Keratinocyte (primary cell): ENCODE measurements at regions not wholly inside any gene's neighbourhood (a gene's known extent, or its start where the extent isn't known, plus 50 kb on each side); places are given as distances from the start of the nearest gene placed in this dataset.

Experiments
- DNase-seq: peaks from one replicate; pipeline ENCODE4 v3.0.0-alpha.2; 2011; ENCODE audit warnings: low read depth, missing footprints, low spot score
- FAIRE-seq: peaks from 2 replicates; lab custom pipeline; 2011; peaks lifted over from hg19 to GRCh38; lab: Jason Lieb, UNC
- H2AFZ ChIP-seq: 2 replicates; pipeline ENCODE4 v1.6.0; 2012; ENCODE audit warnings: low read length, control low read depth, inconsistent platforms; ENCODE audit not compliant: control insufficient read depth
- H3K27ac ChIP-seq: 2 replicates; pipeline ENCODE4 v1.5.1; 2011; ENCODE audit warnings: low read length; ENCODE audit not compliant: control insufficient read depth, insufficient read depth
- H3K27me3 ChIP-seq: 3 replicates; pipeline ENCODE4 v1.6.0; 2011; ENCODE audit warnings: low read length; ENCODE audit not compliant: control insufficient read depth, insufficient read depth; ENCODE audit errors: extremely low read depth
- H3K36me3 ChIP-seq, 2 experiments: 2 replicates in 1 of 2; 3 replicates in 1 of 2; pipeline ENCODE4 v1.5.1; 2011; ENCODE audit warnings: low read length in 2 of 2, mild to moderate bottlenecking in 1 of 2; ENCODE audit not compliant: control insufficient read depth in 2 of 2, insufficient read depth in 2 of 2; ENCODE audit errors: extremely low read depth in 1 of 2
- H3K4me1 ChIP-seq: 3 replicates; pipeline ENCODE4 v1.5.1; 2011; ENCODE audit warnings: low read length; ENCODE audit not compliant: control insufficient read depth, insufficient read depth; ENCODE audit errors: extremely low read depth
- H3K4me2 ChIP-seq: 3 replicates; pipeline ENCODE4 v1.6.0; 2011; ENCODE audit warnings: low read depth, low read length; ENCODE audit not compliant: control insufficient read depth, insufficient read depth; ENCODE audit errors: extremely low read depth
- H3K4me3 ChIP-seq, 3 experiments: fragments of 200-600 bp in 1 of 3; sonication (generic) in 1 of 3; 2 replicates in 2 of 3; 3 replicates in 1 of 3; pipeline ENCODE4 v1.5.1; 2011 to 2016; ENCODE audit warnings: low read length in 3 of 3, mild to moderate bottlenecking in 3 of 3, control low read depth in 2 of 3, inconsistent platforms in 1 of 3, low read depth in 1 of 3, mixed read lengths in 1 of 3, mixed run types in 1 of 3, moderate library complexity in 1 of 3; ENCODE audit not compliant: control insufficient read depth in 2 of 3, insufficient read depth in 2 of 3; ENCODE audit errors: extremely low read depth in 1 of 3
- H3K79me2 ChIP-seq: 2 replicates; pipeline ENCODE4 v1.6.0; 2012; ENCODE audit warnings: low read length; ENCODE audit not compliant: control insufficient read depth, insufficient read depth
- H3K9ac ChIP-seq: 3 replicates; pipeline ENCODE4 v1.6.0; 2011; ENCODE audit warnings: low read length; ENCODE audit not compliant: control insufficient read depth, insufficient read depth; ENCODE audit errors: extremely low read depth
- H3K9me1 ChIP-seq: 3 replicates; pipeline ENCODE4 v1.6.0; 2011; ENCODE audit warnings: low read length; ENCODE audit not compliant: control insufficient read depth, insufficient read depth; ENCODE audit errors: extremely low read depth
- H3K9me3 ChIP-seq: 2 replicates; pipeline ENCODE4 v1.5.1; 2012; ENCODE audit warnings: low read depth, low read length; ENCODE audit not compliant: control insufficient read depth
- H4K20me1 ChIP-seq: 3 replicates; pipeline ENCODE4 v1.6.0; 2011; ENCODE audit warnings: low read length; ENCODE audit not compliant: control insufficient read depth, insufficient read depth; ENCODE audit errors: extremely low read depth
- EZH2 ChIP-seq: IDR thresholded peaks from one replicate; pipeline ENCODE4 v1.6.1; 2012; ENCODE audit warnings: inconsistent platforms, mild to moderate bottlenecking, low read length, moderate library complexity
- dilution Hi-C: fragments of 300-500 bp; cut with MboI; formaldehyde crosslinking; loops from one replicate; pipeline ENCODE4 v1.7.0; 2020; ENCODE audit warnings: low sequenced_read_pairs; ENCODE audit not compliant: extremely low pct_ligation_motif_present
- TF ChIP-seq, protein P1 (sequence below), 3 experiments: IDR thresholded peaks in 1 of 3; conservative IDR thresholded peaks in 1 of 3; optimal IDR thresholded peaks in 1 of 3; 2 replicates in 2 of 3; 3 replicates in 1 of 3; pipeline versions ENCODE3 to v1.5.1; 2011; ENCODE audit warnings: low read length in 3 of 3, mild to moderate bottlenecking in 3 of 3, moderate library complexity in 2 of 3, control low read depth in 1 of 3, inconsistent platforms in 1 of 3; ENCODE audit not compliant: insufficient read depth in 2 of 3; ENCODE audit errors: extremely low read depth in 1 of 3

DNA sequence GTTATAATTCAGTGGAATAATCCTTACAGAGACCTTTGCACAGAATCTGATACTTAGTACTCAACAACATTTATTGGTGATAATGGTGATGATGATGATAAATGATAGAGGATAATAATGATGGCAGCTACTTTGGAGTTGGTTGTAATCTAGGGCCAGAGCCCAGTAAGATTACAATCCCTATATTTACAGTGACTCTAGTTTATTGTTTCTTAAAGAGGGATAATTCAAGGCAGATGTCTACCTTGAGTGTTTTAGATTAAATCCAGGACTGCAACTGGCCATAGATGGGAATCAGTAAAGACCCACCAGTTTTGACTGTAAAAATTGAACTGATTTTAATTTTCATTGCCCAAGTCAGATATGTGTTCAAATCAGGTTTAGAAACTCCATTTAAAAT, 813.9 kb upstream of the CNTNAP5 start:
- FAIRE-seq = no peak
- Histone ChIP-seq H2AFZ (no peak overlapping the region), H4K20me1 (no peaks in the 10 kb centered on the region), H3K27me3 (no peaks in the 10 kb centered on the region), H3K36me3 (no peaks in the 10 kb centered on the region), H3K79me2 (no peaks in the 10 kb centered on the region), H3K4me2 (no peak overlapping the region), H3K9ac (no peak overlapping the region), H3K9me1 (no peaks in the 10 kb centered on the region), H3K27ac (no peak overlapping the region), H3K4me3 (no peak overlapping the region), H3K4me1 (no peaks in the 10 kb centered on the region), H3K9me3 (no peaks in the 10 kb centered on the region)
- no peak for DNase-seq
- dilution Hi-C loops = no loop called here
- no peak for TF ChIP-seq EZH2
- TF ChIP-seq, protein P1, sequence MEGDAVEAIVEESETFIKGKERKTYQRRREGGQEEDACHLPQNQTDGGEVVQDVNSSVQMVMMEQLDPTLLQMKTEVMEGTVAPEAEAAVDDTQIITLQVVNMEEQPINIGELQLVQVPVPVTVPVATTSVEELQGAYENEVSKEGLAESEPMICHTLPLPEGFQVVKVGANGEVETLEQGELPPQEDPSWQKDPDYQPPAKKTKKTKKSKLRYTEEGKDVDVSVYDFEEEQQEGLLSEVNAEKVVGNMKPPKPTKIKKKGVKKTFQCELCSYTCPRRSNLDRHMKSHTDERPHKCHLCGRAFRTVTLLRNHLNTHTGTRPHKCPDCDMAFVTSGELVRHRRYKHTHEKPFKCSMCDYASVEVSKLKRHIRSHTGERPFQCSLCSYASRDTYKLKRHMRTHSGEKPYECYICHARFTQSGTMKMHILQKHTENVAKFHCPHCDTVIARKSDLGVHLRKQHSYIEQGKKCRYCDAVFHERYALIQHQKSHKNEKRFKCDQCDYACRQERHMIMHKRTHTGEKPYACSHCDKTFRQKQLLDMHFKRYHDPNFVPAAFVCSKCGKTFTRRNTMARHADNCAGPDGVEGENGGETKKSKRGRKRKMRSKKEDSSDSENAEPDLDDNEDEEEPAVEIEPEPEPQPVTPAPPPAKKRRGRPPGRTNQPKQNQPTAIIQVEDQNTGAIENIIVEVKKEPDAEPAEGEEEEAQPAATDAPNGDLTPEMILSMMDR (optimal IDR thresholded peaks at IDR 0.05 in 1 of 3, IDR thresholded peaks at IDR 0.05 in 1 of 3, conservative IDR thresholded peaks at IDR 0.05 in 1 of 3; ENCODE audit: extremely low read depth in 1 of 3, insufficient read depth in 2 of 3, low read length in 3 of 3) = no peak

DNA sequence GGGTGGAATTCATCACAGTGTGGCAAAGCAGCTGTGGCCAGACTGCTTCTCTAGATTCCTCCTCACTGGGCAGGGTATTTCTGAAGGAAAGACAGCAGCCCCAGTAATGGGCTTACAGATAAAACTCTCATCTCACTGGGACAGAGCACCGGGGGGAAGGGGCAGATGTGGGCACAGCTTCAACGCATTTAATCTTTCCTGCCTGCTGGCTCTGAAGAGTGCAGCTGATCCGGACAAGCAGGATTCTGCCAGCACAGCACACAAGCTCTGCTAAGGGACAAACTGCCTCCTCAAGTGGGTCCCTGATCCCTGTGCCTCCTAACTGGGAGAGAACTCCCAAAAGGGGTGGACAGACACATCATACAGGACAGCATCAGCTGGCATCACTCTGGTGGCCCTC, 779.9 kb upstream of the CNTNAP5 start:
- H3K9me3 ChIP-seq = no peaks in the 10 kb centered on the region
- H2AFZ ChIP-seq = no peak overlapping the region
- dilution Hi-C loops = no loop called here
- TF ChIP-seq, protein P1 (optimal IDR thresholded peaks at IDR 0.05 in 1 of 3, IDR thresholded peaks at IDR 0.05 in 1 of 3, conservative IDR thresholded peaks at IDR 0.05 in 1 of 3; ENCODE audit: extremely low read depth in 1 of 3, insufficient read depth in 2 of 3, low read length in 3 of 3) = no peak
- TF ChIP-seq EZH2 = no peak
- H3K27ac ChIP-seq = no peak overlapping the region
- no peaks in the 10 kb centered on the region for H3K79me2 ChIP-seq
- no peaks in the 10 kb centered on the region for H3K9me1 ChIP-seq
- no peaks in the 10 kb centered on the region for H3K27me3 ChIP-seq
- H3K36me3 ChIP-seq = no peaks in the 10 kb centered on the region
- no peak overlapping the region for H3K9ac ChIP-seq
- DNase-seq (no peak), FAIRE-seq (no peak)
- H3K4me3 ChIP-seq = no peak overlapping the region
- no peaks in the 10 kb centered on the region for H4K20me1 ChIP-seq
- H3K4me2 ChIP-seq = no peak overlapping the region
- H3K4me1 ChIP-seq = no peaks in the 10 kb centered on the region
